HCT116 (cell line): ENCODE measurements at regions not wholly inside any gene's neighbourhood (a gene's known extent, or its start where the extent isn't known, plus 50 kb on each side); places are given as distances from the start of the nearest gene placed in this dataset.

Source experiments
- CEBPB ChIP-seq: IDR thresholded peaks from 2 replicates; pipeline ENCODE4 v1.6.1; 2012; ENCODE audit warnings: low read depth
- FOSL1 ChIP-seq: IDR thresholded peaks from 2 replicates; pipeline ENCODE4 v1.6.1; 2012; ENCODE audit warnings: low read depth
- POLR2AphosphoS5 ChIP-seq: IDR thresholded peaks from 2 replicates; pipeline ENCODE4 v1.6.1; 2011; ENCODE audit warnings: mild to moderate bottlenecking, low read depth, low read length, moderate library complexity
- RAD21 ChIP-seq: IDR thresholded peaks from 2 replicates; pipeline ENCODE4 v1.6.1; 2012; ENCODE audit warnings: low read depth, mild to moderate bottlenecking
- SP1 ChIP-seq: IDR thresholded peaks from 2 replicates; pipeline ENCODE4 v1.6.1; 2012; ENCODE audit warnings: low read depth
- ZNF274 ChIP-seq: fragments of 200-500 bp; sonication (Bioruptor generic); IDR thresholded peaks from 2 replicates; pipeline ENCODE4 v1.6.1; 2014; ENCODE audit warnings: mild to moderate bottlenecking, low read depth, low read length, inconsistent platforms
- TF ChIP-seq, protein P1 (sequence below): IDR thresholded peaks from 2 replicates; pipeline ENCODE4 v1.6.1; 2011; ENCODE audit warnings: mild to moderate bottlenecking, low read length, moderate library complexity; ENCODE audit not compliant: insufficient replicate concordance; ENCODE audit errors: extremely low read depth
- TF ChIP-seq, protein P2 (sequence below), 3 experiments: fragments of 200-600 bp in 1 of 3; sonication (generic) in 1 of 3; IDR thresholded peaks in 2 of 3; conservative IDR thresholded peaks in 1 of 3; 2 replicates each; pipeline ENCODE4 v1.5.1; 2012 to 2017; ENCODE audit warnings: low read depth in 2 of 3, low read length in 2 of 3, antibody characterized with exemption in 1 of 3, borderline replicate concordance in 1 of 3, control low read depth in 1 of 3, mild to moderate bottlenecking in 1 of 3, mixed read lengths in 1 of 3, mixed run types in 1 of 3, moderate library complexity in 1 of 3; ENCODE audit not compliant: insufficient read depth in 1 of 3

DNA sequence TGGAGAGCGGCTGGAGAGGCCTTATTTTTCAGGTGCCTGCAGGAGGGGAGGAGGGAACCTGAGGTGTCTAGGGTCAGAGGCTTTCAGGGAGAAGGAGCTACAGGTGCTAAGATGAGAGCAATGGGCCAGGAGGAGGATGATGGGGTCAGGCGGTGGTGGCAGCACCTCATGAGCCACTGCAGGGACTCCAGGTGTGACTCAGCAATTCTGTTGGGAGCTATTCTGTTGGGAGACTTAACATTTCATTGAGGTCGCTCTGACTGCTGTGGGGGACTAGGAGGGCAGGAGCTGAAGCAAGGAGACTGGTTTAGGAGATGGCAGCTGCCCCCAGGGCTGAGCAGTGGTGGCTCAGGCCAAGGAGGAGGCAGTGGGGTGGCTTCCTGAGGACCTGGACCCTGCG lies 65.0 kb downstream of the CLDN34 start:
- TF ChIP-seq, protein P1, sequence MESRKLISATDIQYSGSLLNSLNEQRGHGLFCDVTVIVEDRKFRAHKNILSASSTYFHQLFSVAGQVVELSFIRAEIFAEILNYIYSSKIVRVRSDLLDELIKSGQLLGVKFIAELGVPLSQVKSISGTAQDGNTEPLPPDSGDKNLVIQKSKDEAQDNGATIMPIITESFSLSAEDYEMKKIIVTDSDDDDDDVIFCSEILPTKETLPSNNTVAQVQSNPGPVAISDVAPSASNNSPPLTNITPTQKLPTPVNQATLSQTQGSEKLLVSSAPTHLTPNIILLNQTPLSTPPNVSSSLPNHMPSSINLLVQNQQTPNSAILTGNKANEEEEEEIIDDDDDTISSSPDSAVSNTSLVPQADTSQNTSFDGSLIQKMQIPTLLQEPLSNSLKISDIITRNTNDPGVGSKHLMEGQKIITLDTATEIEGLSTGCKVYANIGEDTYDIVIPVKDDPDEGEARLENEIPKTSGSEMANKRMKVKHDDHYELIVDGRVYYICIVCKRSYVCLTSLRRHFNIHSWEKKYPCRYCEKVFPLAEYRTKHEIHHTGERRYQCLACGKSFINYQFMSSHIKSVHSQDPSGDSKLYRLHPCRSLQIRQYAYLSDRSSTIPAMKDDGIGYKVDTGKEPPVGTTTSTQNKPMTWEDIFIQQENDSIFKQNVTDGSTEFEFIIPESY = no peak
- TF ChIP-seq SP1 (no peak), RAD21 (no peak), FOSL1 (no peak), ZNF274 (no peak), POLR2AphosphoS5 (no peak), CEBPB (no peak)
- TF ChIP-seq, protein P2, sequence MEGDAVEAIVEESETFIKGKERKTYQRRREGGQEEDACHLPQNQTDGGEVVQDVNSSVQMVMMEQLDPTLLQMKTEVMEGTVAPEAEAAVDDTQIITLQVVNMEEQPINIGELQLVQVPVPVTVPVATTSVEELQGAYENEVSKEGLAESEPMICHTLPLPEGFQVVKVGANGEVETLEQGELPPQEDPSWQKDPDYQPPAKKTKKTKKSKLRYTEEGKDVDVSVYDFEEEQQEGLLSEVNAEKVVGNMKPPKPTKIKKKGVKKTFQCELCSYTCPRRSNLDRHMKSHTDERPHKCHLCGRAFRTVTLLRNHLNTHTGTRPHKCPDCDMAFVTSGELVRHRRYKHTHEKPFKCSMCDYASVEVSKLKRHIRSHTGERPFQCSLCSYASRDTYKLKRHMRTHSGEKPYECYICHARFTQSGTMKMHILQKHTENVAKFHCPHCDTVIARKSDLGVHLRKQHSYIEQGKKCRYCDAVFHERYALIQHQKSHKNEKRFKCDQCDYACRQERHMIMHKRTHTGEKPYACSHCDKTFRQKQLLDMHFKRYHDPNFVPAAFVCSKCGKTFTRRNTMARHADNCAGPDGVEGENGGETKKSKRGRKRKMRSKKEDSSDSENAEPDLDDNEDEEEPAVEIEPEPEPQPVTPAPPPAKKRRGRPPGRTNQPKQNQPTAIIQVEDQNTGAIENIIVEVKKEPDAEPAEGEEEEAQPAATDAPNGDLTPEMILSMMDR (IDR thresholded peaks at IDR 0.05 in 2 of 3, conservative IDR thresholded peaks at IDR 0.05 in 1 of 3; ENCODE audit: borderline replicate concordance in 1 of 3, insufficient read depth in 1 of 3, low read depth in 2 of 3, low read length in 2 of 3) = no peak
